ENCODE measurements at regions not wholly inside any gene's neighbourhood (a gene's known extent, or its start where the extent isn't known, plus 50 kb on each side); places are given as distances from the start of the nearest gene placed in this dataset.

DNA sequence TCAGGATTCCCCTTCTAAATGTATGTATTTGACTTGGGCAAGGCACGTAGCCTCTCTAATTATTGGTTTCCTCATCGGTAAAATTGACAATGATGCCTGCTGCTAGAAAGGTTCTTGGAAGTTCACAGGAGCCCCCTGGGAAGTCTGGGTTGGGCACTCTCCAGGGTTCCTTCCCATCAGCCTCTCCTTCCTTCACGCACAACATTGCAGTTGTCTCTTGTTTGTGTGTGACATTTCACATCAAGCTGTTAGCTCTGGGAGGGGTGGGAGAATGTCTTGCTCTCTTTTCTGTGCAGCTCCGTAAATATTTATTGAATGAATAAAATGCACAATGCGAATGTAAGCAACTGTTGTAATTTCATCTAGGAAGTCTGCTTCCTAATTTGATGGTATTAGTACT, 153.2 kb upstream of the PRICKLE1 start:
- no peak for TF ChIP-seq POLR2A (IDR thresholded peaks at IDR 0.05)
- TF ChIP-seq POLR2AphosphoS5 (IDR thresholded peaks at IDR 0.05) = no peak
- TF ChIP-seq, protein P1, sequence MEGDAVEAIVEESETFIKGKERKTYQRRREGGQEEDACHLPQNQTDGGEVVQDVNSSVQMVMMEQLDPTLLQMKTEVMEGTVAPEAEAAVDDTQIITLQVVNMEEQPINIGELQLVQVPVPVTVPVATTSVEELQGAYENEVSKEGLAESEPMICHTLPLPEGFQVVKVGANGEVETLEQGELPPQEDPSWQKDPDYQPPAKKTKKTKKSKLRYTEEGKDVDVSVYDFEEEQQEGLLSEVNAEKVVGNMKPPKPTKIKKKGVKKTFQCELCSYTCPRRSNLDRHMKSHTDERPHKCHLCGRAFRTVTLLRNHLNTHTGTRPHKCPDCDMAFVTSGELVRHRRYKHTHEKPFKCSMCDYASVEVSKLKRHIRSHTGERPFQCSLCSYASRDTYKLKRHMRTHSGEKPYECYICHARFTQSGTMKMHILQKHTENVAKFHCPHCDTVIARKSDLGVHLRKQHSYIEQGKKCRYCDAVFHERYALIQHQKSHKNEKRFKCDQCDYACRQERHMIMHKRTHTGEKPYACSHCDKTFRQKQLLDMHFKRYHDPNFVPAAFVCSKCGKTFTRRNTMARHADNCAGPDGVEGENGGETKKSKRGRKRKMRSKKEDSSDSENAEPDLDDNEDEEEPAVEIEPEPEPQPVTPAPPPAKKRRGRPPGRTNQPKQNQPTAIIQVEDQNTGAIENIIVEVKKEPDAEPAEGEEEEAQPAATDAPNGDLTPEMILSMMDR (IDR thresholded peaks at IDR 0.05) = no peak
